ENCODE measurements at regions not wholly inside any gene's neighbourhood (a gene's known extent, or its start where the extent isn't known, plus 50 kb on each side); places are given as distances from the start of the nearest gene placed in this dataset.

GRCh38 chr5:171688696-171689495 is 96.7 kb upstream of the SMIM23 start:
- DNase-seq (ENCODE audit: low spot score), result no peak

GRCh38 chr5:171689853-171690417 is 95.7 kb upstream of the SMIM23 start:
- no peak for DNase-seq (ENCODE audit: low spot score)

GRCh38 chr5:171692107-171692506 is 93.5 kb upstream of the SMIM23 start:
- DNase-seq (ENCODE audit: low spot score), result no peak

- DNase-seq (ENCODE audit: low spot score), result no peak
Measured at GRCh38 chr5:171692936-171693335, 92.7 kb upstream of the SMIM23 start.

- no peak for DNase-seq (ENCODE audit: low spot score)
Measured at GRCh38 chr5:171693412-171693811, 92.2 kb upstream of the SMIM23 start.

GRCh38 chr5:171695804-171696203 is 89.8 kb upstream of the SMIM23 start:
- no peak for DNase-seq (ENCODE audit: low spot score)

GRCh38 chr5:171697221-171698102 is 88.2 kb upstream of the SMIM23 start:
- no peak for DNase-seq (ENCODE audit: low spot score)

GRCh38 chr5:171700318-171700912 is 85.2 kb upstream of the SMIM23 start:
- no peak for DNase-seq (ENCODE audit: low spot score)

GRCh38 chr5:171701100-171701541 is 84.5 kb upstream of the SMIM23 start:
- no peak for DNase-seq (ENCODE audit: low spot score)

- no peak for DNase-seq (ENCODE audit: low spot score)
Measured at GRCh38 chr5:171702135-171702770, 83.4 kb upstream of the SMIM23 start.

GRCh38 chr5:171703146-171703545 is 82.5 kb upstream of the SMIM23 start:
- no peak for DNase-seq (ENCODE audit: low spot score)

GRCh38 chr5:171705036-171705435 is 80.6 kb upstream of the SMIM23 start:
- no peak for DNase-seq (ENCODE audit: low spot score)

- DNase-seq (ENCODE audit: low spot score), result no peak
Measured at GRCh38 chr5:171705830-171706468, 79.7 kb upstream of the SMIM23 start.

- DNase-seq (ENCODE audit: low spot score), result no peak
Measured at GRCh38 chr5:171706736-171707441, 78.7 kb upstream of the SMIM23 start.

GRCh38 chr5:171707442-171707792 is 78.2 kb upstream of the SMIM23 start:
- DNase-seq (ENCODE audit: low spot score), result no peak

GRCh38 chr5:171709930-171710329 is 75.7 kb upstream of the SMIM23 start:
- DNase-seq (ENCODE audit: low spot score), result no peak

- no peak for DNase-seq (ENCODE audit: low spot score)
Measured at GRCh38 chr5:171710451-171711024, 75.1 kb upstream of the SMIM23 start.

GRCh38 chr5:171711571-171711970 is 74.0 kb upstream of the SMIM23 start:
- DNase-seq (ENCODE audit: low spot score), result no peak

- no peak for DNase-seq (ENCODE audit: low spot score)
Measured at GRCh38 chr5:171712616-171713015, 73.0 kb upstream of the SMIM23 start.

- no peak for DNase-seq (ENCODE audit: low spot score)
Measured at GRCh38 chr5:171713152-171713551, 72.5 kb upstream of the SMIM23 start.
